OCI-LY7 (cell line): ENCODE measurements at regions not wholly inside any gene's neighbourhood (a gene's known extent, or its start where the extent isn't known, plus 50 kb on each side); places are given as distances from the start of the nearest gene placed in this dataset.

ENCODE experiments used
- BruUV-seq: library from RNA; stranded (reverse); fragments of 400-500 nt; replicated peaks from 2 replicates; lab custom pipeline; 2021; lab: Mats Ljungman, UMichigan
- CTCF ChIA-PET: fragments of 300-600 bp; sonication (Branson Sonifier 250); formaldehyde crosslinking; loops from one replicate; lab custom pipeline; 2022; ENCODE audit warnings: antibody characterized with exemption; ENCODE audit not compliant: unreplicated experiment; lab: Charles Lee
- POLR2A ChIA-PET: fragments of 300-600 bp; sonication (Branson Sonifier 250); formaldehyde crosslinking; loops from one replicate; lab custom pipeline; 2022; ENCODE audit warnings: antibody characterized with exemption; lab: Charles Lee
- DNase-seq: peaks from one replicate; pipeline ENCODE4 v3.0.0-alpha.2; 2015; ENCODE audit warnings: low spot score
- H2AFZ ChIP-seq: fragments of 200-600 bp; sonication (generic), shearing (Covaris generic); 2 replicates; pipeline ENCODE4 v1.6.1; 2014; ENCODE audit warnings: mild to moderate bottlenecking, antibody characterized with exemption, low read length, moderate library complexity
- H3K27ac ChIP-seq: fragments of 200-600 bp; sonication (generic); 2 replicates; pipeline ENCODE4 v1.5.1; 2014; ENCODE audit warnings: mixed run types, low read depth, mild to moderate bottlenecking, moderate library complexity, low read length, inconsistent platforms; ENCODE audit not compliant: poor library complexity, severe bottlenecking
- H3K36me3 ChIP-seq: fragments of 200-600 bp; sonication (generic); 2 replicates; pipeline ENCODE4 v1.6.1; 2014; ENCODE audit warnings: mild to moderate bottlenecking, antibody characterized with exemption, low read length, moderate library complexity, mixed read lengths; ENCODE audit not compliant: insufficient read depth
- H3K4me1 ChIP-seq: fragments of 200-600 bp; sonication (generic); 2 replicates; pipeline ENCODE4 v1.5.1; 2014; ENCODE audit warnings: mild to moderate bottlenecking, low read length; ENCODE audit not compliant: insufficient read depth, poor library complexity, severe bottlenecking
- H3K4me2 ChIP-seq: fragments of 200-600 bp; sonication (generic); 2 replicates; pipeline ENCODE4 v1.6.1; 2014; ENCODE audit warnings: mild to moderate bottlenecking, low read length
- H3K4me3 ChIP-seq: fragments of 200-600 bp; sonication (generic); 2 replicates; pipeline ENCODE4 v1.5.1; 2014; ENCODE audit warnings: mild to moderate bottlenecking, low read depth, low read length; ENCODE audit not compliant: poor library complexity, severe bottlenecking
- H3K79me2 ChIP-seq: fragments of 200-600 bp; sonication (generic); 2 replicates; pipeline ENCODE4 v1.6.1; 2016; ENCODE audit warnings: low read depth, mild to moderate bottlenecking, low read length, moderate library complexity, mixed read lengths; ENCODE audit not compliant: insufficient read depth
- H3K9me2 ChIP-seq: fragments of 200-600 bp; sonication (generic); 2 replicates; pipeline ENCODE4 v1.6.1; 2016; ENCODE audit warnings: mild to moderate bottlenecking, low read length, mixed read lengths; ENCODE audit not compliant: insufficient read depth
- H3K9me3 ChIP-seq: fragments of 200-600 bp; sonication (generic); 2 replicates; pipeline ENCODE4 v1.6.1; 2014; ENCODE audit warnings: mild to moderate bottlenecking, mixed run types, low read length, mixed read lengths
- H4K20me1 ChIP-seq: fragments of 200-600 bp; sonication (generic); 2 replicates; pipeline ENCODE4 v1.6.1; 2014; ENCODE audit warnings: mild to moderate bottlenecking, antibody characterized with exemption, low read length, moderate library complexity, mixed read lengths; ENCODE audit not compliant: insufficient read depth
- CTCF ChIP-seq: fragments of 200-600 bp; sonication (generic); conservative IDR thresholded peaks from 2 replicates; pipeline ENCODE4 v1.5.1; 2014; ENCODE audit warnings: mild to moderate bottlenecking, antibody characterized with exemption, low read length, moderate library complexity, mixed read lengths
- EZH2phosphoT487 ChIP-seq: fragments of 200-600 bp; sonication (generic); IDR thresholded peaks from 2 replicates; pipeline ENCODE4 v1.6.1; 2018; ENCODE audit warnings: low read depth, borderline replicate concordance, mild to moderate bottlenecking, mixed run types, antibody characterized with exemption, low read length, moderate library complexity, mixed read lengths
- intact Hi-C: fragments of 100-400 bp; cut with micrococcal nuclease; formaldehyde crosslinking; loops from one replicate; pipeline ENCODE4 v1.10.0; 2022; ENCODE audit not compliant: unreplicated experiment

GRCh38 chrX:39900777-39901170, 197.0 kb downstream of the BCOR start:
- no TSS peak for BruUV-seq
- DNase-seq = no peak
- ChIA-PET POLR2A (interaction anchor here (0.7 kb wide), 1 partner anchor 14 kb away, joined by 3 read pairs; no protein-coding TSS in a partner anchor), CTCF (interaction anchor here (0.6 kb wide), 1 partner anchor 566 kb away, joined by 3 read pairs; no protein-coding TSS in a partner anchor)
- Histone ChIP-seq H3K27ac (no peak overlapping the region), H3K4me2 (no peak overlapping the region), H3K4me1 (no peaks in the 10 kb centered on the region), H3K36me3 (no peaks in the 10 kb centered on the region), H4K20me1 (no peaks in the 10 kb centered on the region), H3K9me2 (no peaks in the 10 kb centered on the region), H2AFZ (no peak overlapping the region), H3K79me2 (no peaks in the 10 kb centered on the region), H3K4me3 (no peak overlapping the region), H3K9me3 (no peaks in the 10 kb centered on the region)
- intact Hi-C loops = no loop called here
- TF ChIP-seq CTCF = no peak
- TF ChIP-seq EZH2phosphoT487 = no peak

- no peak overlapping the region for H2AFZ ChIP-seq
- H3K9me2 ChIP-seq = no peaks in the 10 kb centered on the region
- TF ChIP-seq EZH2phosphoT487 (no peak), CTCF (no peak)
- H3K4me3 ChIP-seq = no peak overlapping the region
- intact Hi-C loops = no loop called here
- H3K36me3 ChIP-seq = no peaks in the 10 kb centered on the region
- DNase-seq = no peak
- no peaks in the 10 kb centered on the region for H4K20me1 ChIP-seq
- POLR2A ChIA-PET = no interaction called here
- BruUV-seq = no TSS peak
- no peaks in the 10 kb centered on the region for H3K4me1 ChIP-seq
- H3K27ac ChIP-seq = no peak overlapping the region
- no peaks in the 10 kb centered on the region for H3K79me2 ChIP-seq
- H3K4me2 ChIP-seq = no peak overlapping the region
- CTCF ChIA-PET = no interaction called here
- H3K9me3 ChIP-seq = no peaks in the 10 kb centered on the region
These were observed 194.4 kb downstream of the BCOR start for GRCh38 chrX:39903343-39903742.

- Histone ChIP-seq H3K4me1 (no peaks in the 10 kb centered on the region), H2AFZ (no peak overlapping the region), H4K20me1 (no peaks in the 10 kb centered on the region), H3K9me2 (no peaks in the 10 kb centered on the region), H3K4me2 (no peak overlapping the region), H3K27ac (no peak overlapping the region), H3K4me3 (no peak overlapping the region), H3K9me3 (no peaks in the 10 kb centered on the region), H3K79me2 (no peaks in the 10 kb centered on the region), H3K36me3 (no peaks in the 10 kb centered on the region)
- intact Hi-C loops = no loop called here
- no TSS peak for BruUV-seq
- CTCF ChIA-PET = no interaction called here
- POLR2A ChIA-PET = interaction anchor here (0.6 to 0.7 kb wide), 2 partner anchors 15 to 193 kb away, joined by 3 to 4 read pairs; no protein-coding TSS in a partner anchor
- DNase-seq = no peak
- TF ChIP-seq CTCF (no peak), EZH2phosphoT487 (no peak)
These were observed 193.8 kb downstream of the BCOR start for GRCh38 chrX:39903937-39904336.
